ENCODE measurements at regions not wholly inside any gene's neighbourhood (a gene's known extent, or its start where the extent isn't known, plus 50 kb on each side); places are given as distances from the start of the nearest gene placed in this dataset.

DNA sequence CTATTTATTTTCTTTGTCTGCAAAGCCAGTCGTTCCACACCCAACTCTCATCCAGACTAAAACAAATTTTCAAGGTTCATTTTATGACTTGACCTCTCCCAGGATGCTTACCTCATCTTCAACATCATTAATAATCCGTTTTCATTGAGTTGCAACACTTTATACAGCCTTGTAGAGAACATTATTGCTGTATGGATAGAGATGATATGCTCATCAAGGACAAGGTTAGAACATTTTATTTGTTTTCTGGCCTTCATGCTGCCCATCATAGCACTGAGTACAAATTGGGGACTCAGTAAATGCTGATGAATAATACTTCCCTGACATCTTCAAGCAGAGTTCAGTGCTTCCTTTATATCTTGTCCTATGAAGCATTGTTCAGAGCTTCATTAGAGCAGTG, 120.2 kb downstream of the OXSM start:
- H3K4me1 Mint-ChIP-seq (ENCODE audit: unreplicated experiment), result no peaks in the 10 kb centered on the region
- peaks cover 3% of the 10 kb centered on the region for H3K27me3 Mint-ChIP-seq
- peaks cover 9% of the 10 kb centered on the region for H3K9me3 Mint-ChIP-seq
- H3K27ac Mint-ChIP-seq, result no peak overlapping the region
- H3K4me3 Mint-ChIP-seq, result no peak overlapping the region
- TF ChIP-seq, protein P1, sequence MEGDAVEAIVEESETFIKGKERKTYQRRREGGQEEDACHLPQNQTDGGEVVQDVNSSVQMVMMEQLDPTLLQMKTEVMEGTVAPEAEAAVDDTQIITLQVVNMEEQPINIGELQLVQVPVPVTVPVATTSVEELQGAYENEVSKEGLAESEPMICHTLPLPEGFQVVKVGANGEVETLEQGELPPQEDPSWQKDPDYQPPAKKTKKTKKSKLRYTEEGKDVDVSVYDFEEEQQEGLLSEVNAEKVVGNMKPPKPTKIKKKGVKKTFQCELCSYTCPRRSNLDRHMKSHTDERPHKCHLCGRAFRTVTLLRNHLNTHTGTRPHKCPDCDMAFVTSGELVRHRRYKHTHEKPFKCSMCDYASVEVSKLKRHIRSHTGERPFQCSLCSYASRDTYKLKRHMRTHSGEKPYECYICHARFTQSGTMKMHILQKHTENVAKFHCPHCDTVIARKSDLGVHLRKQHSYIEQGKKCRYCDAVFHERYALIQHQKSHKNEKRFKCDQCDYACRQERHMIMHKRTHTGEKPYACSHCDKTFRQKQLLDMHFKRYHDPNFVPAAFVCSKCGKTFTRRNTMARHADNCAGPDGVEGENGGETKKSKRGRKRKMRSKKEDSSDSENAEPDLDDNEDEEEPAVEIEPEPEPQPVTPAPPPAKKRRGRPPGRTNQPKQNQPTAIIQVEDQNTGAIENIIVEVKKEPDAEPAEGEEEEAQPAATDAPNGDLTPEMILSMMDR (conservative IDR thresholded peaks at IDR 0.05), result no peak
- no peaks in the 10 kb centered on the region for H3K36me3 Mint-ChIP-seq
- DNase-seq (ENCODE audit: extremely low spot score, unreplicated experiment), result no peak

GRCh38 chr3:25910997-25911396, 121.1 kb downstream of the OXSM start:
- peaks cover 5% of the 10 kb centered on the region for H3K4me1 Mint-ChIP-seq (ENCODE audit: unreplicated experiment)
- DNase-seq (ENCODE audit: extremely low spot score, unreplicated experiment), result no peak
- H3K9me3 Mint-ChIP-seq, result peaks cover 9% of the 10 kb centered on the region
- no peaks in the 10 kb centered on the region for H3K27me3 Mint-ChIP-seq
- H3K36me3 Mint-ChIP-seq, result no peaks in the 10 kb centered on the region
- H3K27ac Mint-ChIP-seq, result no peak overlapping the region
- TF ChIP-seq, protein P1 (conservative IDR thresholded peaks at IDR 0.05), result peak; percentile 64
- no peak overlapping the region for H3K4me3 Mint-ChIP-seq

DNA sequence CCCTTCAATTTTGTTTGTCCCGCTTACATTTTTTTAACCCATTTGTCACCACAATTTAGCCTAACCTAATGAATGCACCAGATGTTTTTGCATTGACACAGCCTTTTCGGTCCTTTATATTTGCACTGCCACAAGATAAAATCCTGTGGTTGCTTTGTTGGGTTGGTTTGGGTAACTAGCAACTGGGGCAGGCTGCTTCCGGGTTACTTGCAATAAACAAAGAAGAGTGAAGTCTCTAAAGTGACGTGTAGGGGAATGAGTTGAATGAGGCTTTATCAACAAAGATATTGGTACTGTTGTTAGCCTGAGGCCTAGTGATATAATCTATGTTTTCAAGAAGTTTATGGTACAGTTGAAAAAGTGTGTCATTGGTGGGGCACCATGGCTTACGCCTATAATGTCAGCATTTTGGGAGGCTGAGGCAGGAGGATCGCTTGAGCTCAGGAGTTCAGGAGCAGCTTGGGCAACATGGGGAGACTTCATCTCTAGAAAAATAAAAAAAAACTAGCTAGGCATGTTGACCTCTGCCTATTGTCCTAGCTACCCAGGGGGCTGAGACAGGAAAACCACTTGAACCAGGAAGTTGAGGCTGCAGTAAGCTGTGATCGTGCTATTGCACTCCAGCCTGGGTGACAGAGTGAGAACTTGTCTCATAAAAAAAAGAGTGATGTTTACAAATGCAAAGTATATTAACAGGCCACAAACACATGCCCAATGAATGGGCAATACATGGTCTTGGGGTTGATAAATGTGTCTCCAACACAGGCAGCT, 121.8 kb downstream of the OXSM start:
- TF ChIP-seq, protein P1 (conservative IDR thresholded peaks at IDR 0.05), result no peak
- H3K36me3 Mint-ChIP-seq, result no peaks in the 10 kb centered on the region
- peaks cover 9% of the 10 kb centered on the region for H3K9me3 Mint-ChIP-seq
- no peak overlapping the region for H3K4me3 Mint-ChIP-seq
- H3K27ac Mint-ChIP-seq, result no peak overlapping the region
- no peak for DNase-seq (ENCODE audit: extremely low spot score, unreplicated experiment)
- H3K27me3 Mint-ChIP-seq, result no peaks in the 10 kb centered on the region
- H3K4me1 Mint-ChIP-seq (ENCODE audit: unreplicated experiment), result peaks cover 5% of the 10 kb centered on the region

- TF ChIP-seq, protein P1 (conservative IDR thresholded peaks at IDR 0.05), result no peak
- Mint-ChIP-seq H3K36me3 (no peaks in the 10 kb centered on the region), H3K27ac (no peak overlapping the region), H3K27me3 (no peaks in the 10 kb centered on the region), H3K4me1 (ENCODE audit: unreplicated experiment) (peaks cover 5% of the 10 kb centered on the region), H3K4me3 (no peak overlapping the region), H3K9me3 (peaks cover 9% of the 10 kb centered on the region)
- DNase-seq (ENCODE audit: extremely low spot score, unreplicated experiment), result no peak
Measured at GRCh38 chr3:25913179-25913578, 123.3 kb downstream of the OXSM start.

GRCh38 chr3:25915673-25916072, 125.8 kb downstream of the OXSM start:
- Mint-ChIP-seq H3K27me3 (no peaks in the 10 kb centered on the region), H3K4me3 (no peak overlapping the region), H3K4me1 (ENCODE audit: unreplicated experiment) (peaks cover 5% of the 10 kb centered on the region), H3K9me3 (peaks cover 2% of the 10 kb centered on the region), H3K27ac (peak overlapping the region; percentile 47), H3K36me3 (no peaks in the 10 kb centered on the region)
- DNase-seq (ENCODE audit: extremely low spot score, unreplicated experiment), result no peak
- TF ChIP-seq, protein P1 (conservative IDR thresholded peaks at IDR 0.05), result no peak

Measured in type B pancreatic cell (in vitro differentiated cells).